ENCODE measurements at regions not wholly inside any gene's neighbourhood (a gene's known extent, or its start where the extent isn't known, plus 50 kb on each side); places are given as distances from the start of the nearest gene placed in this dataset.

- TF ChIP-seq MAX (IDR thresholded peaks at IDR 0.05) (no peak), CTCF (IDR thresholded peaks at IDR 0.05 in 2 of 3, conservative IDR thresholded peaks at IDR 0.05 in 1 of 3; ENCODE audit: borderline replicate concordance in 1 of 3, insufficient read depth in 1 of 3, low read depth in 2 of 3, low read length in 2 of 3) (no peak), POLR2A (IDR thresholded peaks at IDR 0.05; ENCODE audit: borderline replicate concordance, extremely low read depth, insufficient read depth, insufficient read length) (no peak), POLR2AphosphoS5 (IDR thresholded peaks at IDR 0.05; ENCODE audit: low read depth, low read length) (no peak), ATF3 (IDR thresholded peaks at IDR 0.05) (no peak), REST (IDR thresholded peaks at IDR 0.05; ENCODE audit: low read depth) (no peak), EZH2 (IDR thresholded peaks at IDR 0.05) (no peak)
Measured at GRCh38 chr3:164683489-164683888, 394.8 kb downstream of the SI start.

All from HCT116 (cell line).